CD4-positive, alpha-beta T cell (primary cell): ENCODE measurements at regions not wholly inside any gene's neighbourhood (a gene's known extent, or its start where the extent isn't known, plus 50 kb on each side); places are given as distances from the start of the nearest gene placed in this dataset.

Source experiments
- ATAC-seq: fragments of 200-7000 bp; cut with Tn5 transposase; one replicate; pipeline ENCODE4 v1.10.0; 2022; ENCODE audit warnings: mild to moderate bottlenecking; ENCODE audit not compliant: poor library complexity
- CTCF ChIA-PET: fragments of 350-600 bp; sonication (Branson Sonifier 250); formaldehyde crosslinking; loops from one replicate; lab custom pipeline; 2021; ENCODE audit warnings: antibody characterized with exemption, inconsistent platforms; lab: Charles Lee
- POLR2A ChIA-PET: fragments of 350-600 bp; sonication (Branson Sonifier 250); formaldehyde crosslinking; loops from one replicate; lab custom pipeline; 2021; ENCODE audit warnings: antibody characterized with exemption, inconsistent platforms; lab: Charles Lee
- DNase-seq, 14 experiments: peaks; one replicate each; pipeline ENCODE4 v3.0.0-alpha.2; 2013 to 2020; ENCODE audit warnings: mixed read lengths in 2 of 14
- H3K27ac ChIP-seq, 2 donors: one replicate each; pipeline versions ENCODE4 v1.5.1 to v1.7.0; 2013; ENCODE audit warnings: low read length in 2 of 2, low read depth in 1 of 2, mild to moderate bottlenecking in 1 of 2
- H3K27me3 ChIP-seq, 2 experiments: 1 replicate in 1 of 2; 2 replicates in 1 of 2; pipeline versions ENCODE4 v1.6.1 to v1.7.0; 2013; ENCODE audit warnings: low read length in 2 of 2, control low read depth in 1 of 2, mild to moderate bottlenecking in 1 of 2, moderate library complexity in 1 of 2; ENCODE audit not compliant: insufficient read depth in 2 of 2, control insufficient read depth in 1 of 2
- H3K36me3 ChIP-seq: one replicate; pipeline ENCODE4 v1.6.1; 2013; ENCODE audit warnings: low read length, control low read depth; ENCODE audit not compliant: insufficient read depth
- H3K4me1 ChIP-seq: one replicate; pipeline ENCODE4 v1.6.1; 2013; ENCODE audit warnings: low read length, control low read depth; ENCODE audit not compliant: insufficient read depth
- H3K4me3 ChIP-seq: one replicate; pipeline ENCODE4 v1.5.1; 2013; ENCODE audit warnings: mild to moderate bottlenecking, low read length, moderate library complexity
- H3K9me3 ChIP-seq, 2 experiments: 1 replicate in 1 of 2; 2 replicates in 1 of 2; pipeline versions ENCODE4 v1.6.1 to v1.7.0; 2013; ENCODE audit warnings: low read length in 2 of 2, mild to moderate bottlenecking in 2 of 2, control low read depth in 1 of 2, moderate library complexity in 1 of 2; ENCODE audit not compliant: control insufficient read depth in 1 of 2, insufficient read depth in 1 of 2
- H3K27ac Mint-ChIP-seq: one replicate; pipeline ENCODE4 v1.8.0; 2020; ENCODE audit warnings: mixed read lengths
- H3K27me3 Mint-ChIP-seq: one replicate; pipeline ENCODE4 v1.8.0; 2021; ENCODE audit warnings: mixed read lengths
- H3K36me3 Mint-ChIP-seq: one replicate; pipeline ENCODE4 v1.8.0; 2021; ENCODE audit warnings: low read depth, mixed read lengths
- H3K4me1 Mint-ChIP-seq: one replicate; pipeline ENCODE4 v1.8.0; 2021; ENCODE audit warnings: low read depth, mixed read lengths
- H3K4me3 Mint-ChIP-seq: one replicate; pipeline ENCODE4 v1.8.0; 2020; ENCODE audit warnings: mild to moderate bottlenecking, mixed read lengths
- H3K9me3 Mint-ChIP-seq: one replicate; pipeline ENCODE4 v1.8.0; 2020; ENCODE audit warnings: mixed read lengths
- CTCF ChIP-seq: fragments of 200-600 bp; IDR thresholded peaks from one replicate; pipeline ENCODE4 v1.8.0; 2022; ENCODE audit warnings: antibody characterized with exemption, mild to moderate bottlenecking
- intact Hi-C, 2 experiments: fragments of 100-400 bp; cut with DNase I in 1 of 2; cut with micrococcal nuclease in 1 of 2; formaldehyde crosslinking; loops; one replicate each; pipeline versions ENCODE4 v1.15.1 to v1.9.0; 2023 to 2025; cut with DNase I, micrococcal nuclease

DNA sequence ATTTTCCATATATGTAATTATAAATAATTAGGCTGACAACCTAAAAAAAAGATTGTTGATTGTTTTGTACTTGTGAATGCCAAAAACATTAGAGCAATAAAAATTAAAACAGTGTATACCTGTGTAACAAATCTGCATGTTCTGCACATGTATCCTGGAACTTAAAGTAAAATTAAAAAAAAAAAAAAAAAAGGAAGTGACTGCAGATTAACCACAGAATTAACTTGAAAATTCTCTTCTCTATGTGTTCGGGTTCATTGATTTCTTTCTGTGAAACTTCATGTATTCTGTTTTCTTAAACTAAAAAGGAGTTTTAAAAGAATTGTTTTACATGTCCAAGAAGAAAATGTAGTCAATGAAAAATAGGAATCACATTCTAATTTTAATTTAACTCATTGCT is 95.7 kb downstream of the FASLG start:
- Mint-ChIP-seq H3K27me3 (no peaks in the 10 kb centered on the region), H3K4me1 (peaks cover 9% of the 10 kb centered on the region), H3K36me3 (no peaks in the 10 kb centered on the region), H3K27ac (no peak overlapping the region), H3K9me3 (no peaks in the 10 kb centered on the region), H3K4me3 (no peak overlapping the region)
- no peaks in the 10 kb centered on the region for H3K9me3 ChIP-seq
- DNase-seq (no peak), ATAC-seq (no peak)
- intact Hi-C loops = no loop called here
- H3K27me3 ChIP-seq = no peaks in the 10 kb centered on the region
- ChIA-PET POLR2A (no interaction called here), CTCF (no interaction called here)
- TF ChIP-seq CTCF = no peak
- H3K4me3 ChIP-seq = no peak overlapping the region
- no peaks in the 10 kb centered on the region for H3K36me3 ChIP-seq
- no peaks in the 10 kb centered on the region for H3K4me1 ChIP-seq
- no peak overlapping the region for H3K27ac ChIP-seq

GRCh38 chr1:172755099-172755498 is 96.2 kb downstream of the FASLG start:
- intact Hi-C loops = no loop called here
- no peak overlapping the region for H3K27ac Mint-ChIP-seq
- no peak overlapping the region for H3K27ac ChIP-seq
- peaks cover 9% of the 10 kb centered on the region for H3K4me1 Mint-ChIP-seq
- H3K4me3 Mint-ChIP-seq = no peak overlapping the region
- H3K27me3 ChIP-seq = no peaks in the 10 kb centered on the region
- H3K9me3 ChIP-seq = no peaks in the 10 kb centered on the region
- H3K4me3 ChIP-seq = no peak overlapping the region
- TF ChIP-seq CTCF = no peak
- ATAC-seq (no peak), DNase-seq (no peak)
- ChIA-PET POLR2A (no interaction called here), CTCF (no interaction called here)
- no peaks in the 10 kb centered on the region for H3K9me3 Mint-ChIP-seq
- no peaks in the 10 kb centered on the region for H3K36me3 ChIP-seq
- H3K4me1 ChIP-seq = no peaks in the 10 kb centered on the region
- H3K36me3 Mint-ChIP-seq = no peaks in the 10 kb centered on the region
- H3K27me3 Mint-ChIP-seq = no peaks in the 10 kb centered on the region

DNA sequence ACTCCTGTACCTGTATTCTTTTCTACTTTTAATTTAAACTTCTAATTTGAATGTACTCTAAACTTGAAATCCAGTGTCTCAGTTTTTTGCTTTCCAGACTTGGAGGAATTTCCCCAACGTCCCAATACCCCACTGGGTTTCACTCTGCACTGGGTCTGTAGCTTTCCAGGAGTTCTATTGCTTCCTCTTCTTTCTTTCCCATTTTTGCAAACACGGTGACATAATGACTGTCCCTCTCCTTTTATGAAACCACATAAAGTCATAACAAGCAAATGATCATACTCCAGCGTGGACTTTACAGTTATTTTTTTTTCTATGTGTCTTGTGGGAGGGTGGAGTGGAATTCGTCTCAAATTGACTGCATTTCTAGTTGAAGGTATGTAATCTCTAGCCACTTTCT is 97.1 kb downstream of the FASLG start:
- ATAC-seq (no peak), DNase-seq (no peak)
- Mint-ChIP-seq H3K4me1 (peaks cover 9% of the 10 kb centered on the region), H3K4me3 (no peak overlapping the region), H3K36me3 (no peaks in the 10 kb centered on the region), H3K27me3 (no peaks in the 10 kb centered on the region), H3K9me3 (no peaks in the 10 kb centered on the region), H3K27ac (no peak overlapping the region)
- Histone ChIP-seq H3K36me3 (no peaks in the 10 kb centered on the region), H3K27me3 (no peaks in the 10 kb centered on the region), H3K27ac (no peak overlapping the region), H3K4me3 (no peak overlapping the region), H3K9me3 (no peaks in the 10 kb centered on the region), H3K4me1 (no peaks in the 10 kb centered on the region)
- intact Hi-C loops = no loop called here
- POLR2A ChIA-PET = no interaction called here
- CTCF ChIA-PET = interaction anchor here (1.1 kb wide), 1 partner anchor 12 kb away, joined by 3 read pairs; no protein-coding TSS in a partner anchor
- no peak for TF ChIP-seq CTCF
